HEK293T (cell line): ENCODE measurements at regions not wholly inside any gene's neighbourhood (a gene's known extent, or its start where the extent isn't known, plus 50 kb on each side); places are given as distances from the start of the nearest gene placed in this dataset.

Experiments
- HDGF ChIP-seq: fragments of 450-650 bp; IDR thresholded peaks from 2 replicates; pipeline ENCODE4 v1.6.1; 2017; ENCODE audit warnings: antibody characterized with exemption, borderline replicate concordance
- SP1 ChIP-seq: fragments of 450-650 bp; IDR thresholded peaks from 2 replicates; pipeline ENCODE4 v1.6.1; 2017
- TF ChIP-seq, protein P1 (sequence below): fragments of 450-650 bp; IDR thresholded peaks from 2 replicates; pipeline ENCODE4 v1.6.1; 2016

DNA sequence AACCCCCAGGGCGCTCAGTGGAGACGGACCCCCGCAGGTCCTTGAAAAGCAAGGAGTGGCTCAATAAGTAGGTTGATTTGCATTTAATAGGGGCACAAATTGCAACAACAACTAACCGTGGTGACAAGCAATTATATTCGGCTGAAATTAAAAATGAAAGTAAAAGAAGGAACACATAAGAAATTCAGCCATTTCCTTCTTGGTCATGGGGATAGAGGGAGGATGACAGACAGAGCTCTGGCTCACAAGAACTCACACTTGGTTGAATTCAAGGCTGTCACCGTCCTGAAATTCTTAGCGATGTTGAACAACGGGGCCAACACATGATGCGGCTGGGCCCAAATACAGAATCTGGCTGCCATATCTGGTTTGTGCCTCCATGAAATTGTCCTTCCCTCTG, 129.0 kb downstream of the EDN3 start:
- TF ChIP-seq SP1, result no peak
- TF ChIP-seq, protein P1, sequence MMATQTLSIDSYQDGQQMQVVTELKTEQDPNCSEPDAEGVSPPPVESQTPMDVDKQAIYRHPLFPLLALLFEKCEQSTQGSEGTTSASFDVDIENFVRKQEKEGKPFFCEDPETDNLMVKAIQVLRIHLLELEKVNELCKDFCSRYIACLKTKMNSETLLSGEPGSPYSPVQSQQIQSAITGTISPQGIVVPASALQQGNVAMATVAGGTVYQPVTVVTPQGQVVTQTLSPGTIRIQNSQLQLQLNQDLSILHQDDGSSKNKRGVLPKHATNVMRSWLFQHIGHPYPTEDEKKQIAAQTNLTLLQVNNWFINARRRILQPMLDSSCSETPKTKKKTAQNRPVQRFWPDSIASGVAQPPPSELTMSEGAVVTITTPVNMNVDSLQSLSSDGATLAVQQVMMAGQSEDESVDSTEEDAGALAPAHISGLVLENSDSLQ, result no peak
- TF ChIP-seq HDGF, result no peak
